WI38 (cell line): ENCODE measurements at regions not wholly inside any gene's neighbourhood (a gene's known extent, or its start where the extent isn't known, plus 50 kb on each side); places are given as distances from the start of the nearest gene placed in this dataset.

Experiments used
- H3K4me3 ChIP-seq: 2 replicates; pipeline ENCODE4 v1.5.1; 2011; ENCODE audit warnings: low read depth, mild to moderate bottlenecking, control low read depth, low read length
- CTCF ChIP-seq: IDR thresholded peaks from 2 replicates; pipeline ENCODE4 v1.5.1; 2012; ENCODE audit warnings: low read depth, mild to moderate bottlenecking, control low read depth, low read length

GRCh38 chr4:164039482-164039881 is 545.0 kb downstream of the TMA16 start:
- no peak for TF ChIP-seq CTCF

DNA sequence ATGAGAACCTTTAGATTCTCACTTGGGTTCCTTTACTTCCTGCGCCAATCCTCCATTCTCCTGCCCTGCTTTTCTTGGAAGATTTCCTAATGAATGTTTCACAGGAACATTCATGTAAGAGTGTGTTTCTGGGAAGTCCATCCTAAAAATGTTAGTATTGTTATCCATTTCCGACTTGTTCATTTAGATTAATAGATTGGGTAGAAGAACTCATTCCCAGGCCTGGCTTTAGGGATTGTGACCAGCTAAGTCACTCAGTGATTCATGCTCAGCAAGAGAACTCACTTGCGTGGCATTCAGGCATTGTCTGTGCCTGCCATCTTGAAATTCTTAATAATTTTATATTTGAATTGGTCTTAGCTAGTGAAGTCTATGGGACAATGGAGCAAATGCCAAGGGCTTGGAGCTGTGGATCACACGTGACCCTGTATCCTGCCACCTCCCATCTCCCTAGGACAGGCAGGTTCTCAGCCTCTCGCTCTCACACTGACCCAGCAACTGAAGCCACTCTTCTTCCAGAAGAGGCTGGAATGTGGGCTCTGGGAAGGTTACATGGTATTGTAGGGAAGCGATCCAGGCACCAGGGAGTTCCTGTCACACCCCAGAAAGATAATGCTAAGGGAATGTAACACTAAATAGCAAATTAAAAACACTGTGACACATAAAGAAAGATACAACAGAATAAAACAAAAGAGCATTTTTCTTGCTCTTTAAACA is 562.1 kb downstream of the TMA16 start:
- TF ChIP-seq CTCF = no peak
- H3K4me3 ChIP-seq = no peak overlapping the region

More at GRCh38 chr4:164039482-164039881, 545.0 kb downstream of the TMA16 start:
- no peak overlapping the region for H3K4me3 ChIP-seq

DNA sequence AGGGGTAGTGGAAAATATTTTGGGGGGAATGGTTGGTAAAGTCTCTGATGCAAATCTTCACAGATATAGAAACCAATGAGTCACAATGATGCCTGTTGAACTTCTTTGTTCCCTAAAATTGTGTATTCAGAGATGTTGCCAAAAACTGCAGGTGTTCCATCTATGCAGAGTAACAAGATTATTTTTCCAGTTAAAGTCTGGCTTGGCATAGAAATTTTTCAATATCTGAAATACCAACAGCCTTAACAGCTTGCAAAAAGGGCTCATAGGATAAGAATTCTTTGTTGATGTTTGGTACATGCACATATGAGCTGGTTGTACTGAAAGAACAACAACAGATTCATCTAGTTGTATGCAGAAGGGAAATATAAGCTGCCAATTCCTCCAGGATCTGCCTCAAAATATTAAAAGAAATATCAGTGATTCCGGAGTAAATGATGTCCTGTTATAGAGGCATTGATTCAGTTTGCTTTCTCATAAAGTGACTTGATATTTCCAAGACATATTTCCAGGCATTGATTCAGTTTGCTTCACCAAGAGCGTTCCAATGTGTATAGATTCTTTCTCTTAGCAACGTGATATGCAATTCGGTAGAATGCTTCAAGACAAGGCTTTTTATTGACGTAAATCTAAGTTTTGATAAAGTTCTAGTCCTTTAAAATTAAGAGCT is 564.4 kb downstream of the TMA16 start:
- H3K4me3 ChIP-seq = no peak overlapping the region
- no peak for TF ChIP-seq CTCF

DNA sequence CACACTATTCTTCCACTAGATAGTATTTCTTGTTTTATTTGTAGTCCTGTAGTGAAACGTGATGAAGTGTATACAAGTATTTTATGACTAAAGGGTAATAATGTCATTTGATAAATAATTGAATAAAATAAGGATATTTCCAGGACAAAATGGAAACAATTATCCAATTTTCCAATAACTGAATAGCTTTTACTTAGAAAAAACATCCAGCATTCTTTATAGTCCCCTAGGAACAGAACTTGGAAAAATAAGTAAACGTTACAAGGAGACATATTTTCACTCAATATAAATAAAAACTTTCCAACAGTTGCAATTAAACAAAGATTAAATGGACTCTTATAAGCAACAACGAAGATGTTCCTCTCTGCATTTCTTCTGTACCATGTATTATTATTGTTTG is 566.0 kb downstream of the TMA16 start:
- no peak for TF ChIP-seq CTCF
- H3K4me3 ChIP-seq = no peak overlapping the region

GRCh38 chr4:164068392-164068791 is 573.9 kb downstream of the TMA16 start:
- no peak overlapping the region for H3K4me3 ChIP-seq
- TF ChIP-seq CTCF = no peak

DNA sequence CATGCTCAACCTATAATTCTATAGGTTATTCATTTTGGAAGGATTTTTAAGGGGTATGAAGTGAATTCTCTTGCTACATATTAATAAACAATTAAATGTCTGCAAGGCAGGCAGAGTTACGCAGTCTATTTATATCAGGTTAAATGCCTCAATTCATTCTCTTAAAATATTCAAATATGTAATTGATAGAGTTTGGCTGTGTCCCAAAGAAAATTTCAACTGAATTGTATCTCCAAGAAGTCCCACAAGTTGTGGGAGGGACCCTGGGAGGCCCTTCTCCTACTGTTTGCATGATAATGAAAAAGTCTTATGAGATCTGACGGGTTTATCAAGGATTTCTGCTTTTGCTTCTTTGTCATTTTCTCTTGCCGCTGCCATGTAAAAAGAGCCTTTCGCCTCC is 576.1 kb downstream of the TMA16 start:
- H3K4me3 ChIP-seq = no peak overlapping the region
- no peak for TF ChIP-seq CTCF

DNA sequence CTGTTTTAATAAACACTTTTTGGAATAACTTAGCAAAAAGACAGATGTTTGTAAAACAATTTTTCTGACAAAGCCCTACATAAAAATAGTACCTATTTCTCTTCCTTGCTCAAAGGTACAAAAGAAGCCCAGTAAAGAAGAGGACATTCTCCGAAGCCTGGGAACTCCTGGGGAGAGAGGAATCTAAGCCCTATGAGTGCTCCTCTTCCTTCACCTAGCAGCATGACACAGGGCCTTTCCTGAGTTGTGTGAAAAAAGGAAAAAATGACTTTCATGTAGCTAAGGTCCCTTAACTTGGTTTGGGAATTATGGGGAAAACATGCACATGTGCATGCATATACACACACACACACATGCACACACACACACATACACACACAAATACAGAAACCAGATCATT is 586.9 kb downstream of the TMA16 start:
- H3K4me3 ChIP-seq = no peak overlapping the region
- no peak for TF ChIP-seq CTCF
